HL-60 (cell line): ENCODE measurements at regions not wholly inside any gene's neighbourhood (a gene's known extent, or its start where the extent isn't known, plus 50 kb on each side); places are given as distances from the start of the nearest gene placed in this dataset.

ENCODE experiments used
- DNase-seq, 2 experiments: peaks; one replicate each; pipeline ENCODE4 v3.0.0-alpha.2; 2010 to 2020; ENCODE audit warnings: low read depth in 1 of 2, low spot score in 1 of 2
- H3K27ac ChIP-seq: fragments of 250-450 bp; sonication (Bioruptor Pico); replicated peaks from 2 replicates; pipeline ENCODE4 v1.5.1; 2020; ENCODE audit warnings: mild to moderate bottlenecking, moderate library complexity
- H3K27me3 ChIP-seq: fragments of 250-450 bp; sonication (Bioruptor Pico); 2 replicates; pipeline ENCODE4 v1.5.1; 2021; ENCODE audit warnings: mild to moderate bottlenecking, moderate library complexity; ENCODE audit not compliant: insufficient read depth, poor library complexity, severe bottlenecking
- H3K4me3 ChIP-seq: replicated peaks from 2 replicates; pipeline ENCODE4 v1.5.1; 2011; ENCODE audit warnings: mild to moderate bottlenecking, control low read depth, low read length; ENCODE audit not compliant: insufficient read depth
- CTCF ChIP-seq: IDR thresholded peaks from one replicate; pipeline ENCODE4 v1.5.1; 2011; ENCODE audit warnings: low read length, control low read depth, inconsistent platforms; ENCODE audit not compliant: insufficient read depth
- GABPA ChIP-seq: IDR thresholded peaks from 2 replicates; pipeline ENCODE4 v1.6.1; 2012; ENCODE audit warnings: low read depth
- POLR2AphosphoS5 ChIP-seq: IDR thresholded peaks from 2 replicates; pipeline ENCODE4 v1.6.1; 2012; ENCODE audit warnings: low read depth
- REST ChIP-seq: IDR thresholded peaks from 2 replicates; pipeline ENCODE4 v1.6.1; 2012; ENCODE audit warnings: low read depth; ENCODE audit not compliant: insufficient replicate concordance
- SPI1 ChIP-seq: IDR thresholded peaks from 2 replicates; pipeline ENCODE4 v1.6.1; 2012; ENCODE audit warnings: low read depth, mild to moderate bottlenecking, borderline replicate concordance

GRCh38 chr10:52678611-52679010 is 94.0 kb downstream of the MBL2 start:
- DNase-seq: no peak
- Histone ChIP-seq H3K27me3 (no peaks in the 10 kb centered on the region), H3K4me3 (no peak overlapping the region), H3K27ac (no peak overlapping the region)
- TF ChIP-seq REST: no peak

GRCh38 chr10:52679117-52679516 is 93.5 kb downstream of the MBL2 start:
- H3K27me3 ChIP-seq: no peaks in the 10 kb centered on the region
- no peak for DNase-seq
- H3K4me3 ChIP-seq: no peak overlapping the region
- TF ChIP-seq REST (no peak), SPI1 (no peak)
- H3K27ac ChIP-seq: no peak overlapping the region

GRCh38 chr10:52682766-52683165 is 89.8 kb downstream of the MBL2 start:
- no peak for DNase-seq
- Histone ChIP-seq H3K27ac (no peak overlapping the region), H3K27me3 (no peaks in the 10 kb centered on the region), H3K4me3 (no peak overlapping the region)
- TF ChIP-seq REST (no peak), SPI1 (no peak), GABPA (no peak), POLR2AphosphoS5 (no peak), CTCF (no peak)

- no peak overlapping the region for H3K4me3 ChIP-seq
- no peak overlapping the region for H3K27ac ChIP-seq
- TF ChIP-seq POLR2AphosphoS5 (no peak), SPI1 (no peak), GABPA (no peak), REST (no peak), CTCF (no peak)
- H3K27me3 ChIP-seq: no peaks in the 10 kb centered on the region
- no peak for DNase-seq
Observed at GRCh38 chr10:52683776-52684175, 88.8 kb downstream of the MBL2 start.
